ENCODE measurements at regions not wholly inside any gene's neighbourhood (a gene's known extent, or its start where the extent isn't known, plus 50 kb on each side); places are given as distances from the start of the nearest gene placed in this dataset.

DNA sequence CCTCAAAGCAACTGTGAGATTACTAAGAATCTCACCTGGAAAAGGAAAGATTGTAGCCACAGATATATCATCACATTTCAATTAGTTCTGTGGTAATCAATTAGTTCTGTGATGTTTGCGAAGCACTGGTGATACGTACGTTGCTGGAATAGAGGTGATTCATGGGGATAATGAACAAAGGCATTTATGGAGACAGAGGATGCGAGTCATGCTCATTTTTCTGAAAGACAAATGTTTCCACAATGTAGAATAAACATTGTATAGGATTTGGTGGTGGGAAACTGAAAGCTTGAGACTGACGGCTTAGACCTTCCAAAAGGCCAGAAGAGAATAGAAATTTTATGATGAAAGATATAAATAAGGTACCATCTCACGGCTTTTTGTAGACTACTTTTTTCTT is 507.3 kb upstream of the TYRP1 start:
- H3K4me3 ChIP-seq (ENCODE audit: low read length): no peak overlapping the region
- TF ChIP-seq, protein P1, sequence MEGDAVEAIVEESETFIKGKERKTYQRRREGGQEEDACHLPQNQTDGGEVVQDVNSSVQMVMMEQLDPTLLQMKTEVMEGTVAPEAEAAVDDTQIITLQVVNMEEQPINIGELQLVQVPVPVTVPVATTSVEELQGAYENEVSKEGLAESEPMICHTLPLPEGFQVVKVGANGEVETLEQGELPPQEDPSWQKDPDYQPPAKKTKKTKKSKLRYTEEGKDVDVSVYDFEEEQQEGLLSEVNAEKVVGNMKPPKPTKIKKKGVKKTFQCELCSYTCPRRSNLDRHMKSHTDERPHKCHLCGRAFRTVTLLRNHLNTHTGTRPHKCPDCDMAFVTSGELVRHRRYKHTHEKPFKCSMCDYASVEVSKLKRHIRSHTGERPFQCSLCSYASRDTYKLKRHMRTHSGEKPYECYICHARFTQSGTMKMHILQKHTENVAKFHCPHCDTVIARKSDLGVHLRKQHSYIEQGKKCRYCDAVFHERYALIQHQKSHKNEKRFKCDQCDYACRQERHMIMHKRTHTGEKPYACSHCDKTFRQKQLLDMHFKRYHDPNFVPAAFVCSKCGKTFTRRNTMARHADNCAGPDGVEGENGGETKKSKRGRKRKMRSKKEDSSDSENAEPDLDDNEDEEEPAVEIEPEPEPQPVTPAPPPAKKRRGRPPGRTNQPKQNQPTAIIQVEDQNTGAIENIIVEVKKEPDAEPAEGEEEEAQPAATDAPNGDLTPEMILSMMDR (conservative IDR thresholded peaks at IDR 0.05; ENCODE audit: low read depth, low read length): no peak
- DNase-seq (ENCODE audit: low read depth): no peak

DNA sequence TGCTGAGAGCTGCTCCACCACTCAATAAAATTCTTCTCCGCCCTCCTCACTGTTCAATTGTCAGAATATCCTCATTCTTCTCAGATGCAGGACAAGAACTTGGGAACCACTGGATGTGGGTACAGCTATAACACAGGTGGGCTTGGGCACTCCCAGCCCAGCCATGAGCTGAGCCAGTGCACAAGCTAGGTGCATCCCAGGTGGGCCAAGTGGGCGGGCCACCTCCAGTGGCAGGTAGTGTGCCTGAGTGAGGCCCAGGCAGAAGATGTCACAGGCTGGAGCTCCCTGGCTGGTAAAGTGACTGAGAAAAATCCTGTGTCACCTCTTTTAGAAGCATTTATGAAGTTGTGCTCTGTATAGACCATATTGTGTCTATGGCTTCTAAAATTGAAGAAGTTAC is 501.6 kb upstream of the TYRP1 start:
- no peak for DNase-seq (ENCODE audit: low read depth)
- TF ChIP-seq, protein P1 (conservative IDR thresholded peaks at IDR 0.05; ENCODE audit: low read depth, low read length): no peak
- H3K4me3 ChIP-seq (ENCODE audit: low read length): no peak overlapping the region

DNA sequence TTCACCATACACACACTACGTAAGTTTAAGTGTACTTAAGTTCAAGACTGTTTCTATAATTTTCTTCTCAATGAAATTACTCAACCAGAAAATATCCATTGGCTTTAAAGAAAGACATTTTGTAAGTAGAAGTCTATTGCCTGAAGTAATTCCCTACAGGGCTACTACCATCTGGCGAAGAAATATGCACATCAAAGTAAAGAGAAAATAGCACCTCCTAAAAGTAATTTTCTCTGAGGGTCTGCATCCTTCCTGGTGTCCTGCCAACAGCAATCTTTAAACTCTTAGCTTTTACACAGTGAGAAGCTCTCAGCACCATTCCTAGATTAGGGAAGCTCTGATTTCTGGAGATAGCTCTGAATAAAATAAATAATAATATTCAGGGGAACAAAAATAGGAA is 498.5 kb upstream of the TYRP1 start:
- DNase-seq (ENCODE audit: low read depth): no peak
- H3K4me3 ChIP-seq (ENCODE audit: low read length): no peak overlapping the region
- TF ChIP-seq, protein P1 (conservative IDR thresholded peaks at IDR 0.05; ENCODE audit: low read depth, low read length): no peak

DNA sequence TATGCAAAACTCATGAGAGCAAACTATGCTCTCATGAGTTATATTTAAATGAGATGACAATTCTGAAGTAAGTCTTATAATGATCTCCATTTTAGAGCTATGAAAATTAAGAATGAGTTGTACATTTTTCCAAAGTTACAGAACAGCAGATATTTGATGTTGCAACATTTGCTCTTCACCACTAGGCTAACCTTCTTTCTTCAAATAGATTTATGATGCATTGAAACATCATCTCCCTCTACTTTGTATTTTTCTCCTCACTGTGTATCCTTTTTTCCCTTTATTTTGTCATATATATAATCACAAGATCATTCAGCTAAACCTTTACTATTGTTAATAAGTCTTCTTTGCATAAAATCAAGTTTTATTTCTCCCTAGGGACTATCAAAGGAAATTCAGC is 497.7 kb upstream of the TYRP1 start:
- TF ChIP-seq, protein P1 (conservative IDR thresholded peaks at IDR 0.05; ENCODE audit: low read depth, low read length): no peak
- DNase-seq (ENCODE audit: low read depth): no peak
- H3K4me3 ChIP-seq (ENCODE audit: low read length): no peak overlapping the region

DNA sequence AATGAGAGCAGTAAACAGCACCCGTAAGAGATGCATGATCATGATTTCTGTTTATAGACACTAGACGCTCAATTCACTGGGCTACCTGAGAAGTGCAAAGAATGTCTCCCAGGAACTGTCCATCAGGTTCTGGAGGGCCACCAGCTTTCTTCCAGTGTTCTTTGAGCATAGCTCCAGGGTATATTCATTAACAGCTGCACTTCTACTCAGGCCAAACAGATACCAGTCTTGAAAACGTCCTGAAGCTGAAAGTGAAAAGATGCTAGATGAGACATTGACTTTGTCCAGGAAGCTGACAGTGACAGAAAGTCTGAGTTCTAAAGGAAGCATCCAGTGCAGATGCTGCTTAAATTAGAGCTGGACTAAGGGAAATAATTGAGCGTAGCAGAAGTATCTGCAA is 488.7 kb upstream of the TYRP1 start:
- TF ChIP-seq, protein P1 (conservative IDR thresholded peaks at IDR 0.05; ENCODE audit: low read depth, low read length): no peak
- DNase-seq (ENCODE audit: low read depth): no peak
- no peak overlapping the region for H3K4me3 ChIP-seq (ENCODE audit: low read length)

DNA sequence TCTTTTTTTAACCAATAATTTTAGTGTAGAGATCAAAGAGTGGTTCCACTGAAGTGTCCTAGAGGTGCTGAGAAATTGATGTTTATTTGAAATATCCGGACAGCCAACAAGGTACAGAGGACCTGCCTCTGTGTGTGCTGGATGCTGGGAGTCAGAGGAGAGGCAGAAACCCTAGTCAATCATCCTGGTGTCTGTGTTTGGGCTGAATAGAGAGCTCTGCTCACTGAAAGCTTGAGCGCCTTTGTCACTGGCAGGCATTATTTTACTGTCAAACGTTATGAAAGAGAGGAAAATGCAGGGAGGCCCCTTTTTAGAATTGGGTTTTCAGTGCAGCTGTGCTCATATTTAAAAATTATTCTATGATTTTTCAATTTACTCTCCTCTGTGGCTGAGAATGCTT is 480.3 kb upstream of the TYRP1 start:
- H3K4me3 ChIP-seq (ENCODE audit: low read length): no peak overlapping the region
- DNase-seq (ENCODE audit: low read depth): no peak
- TF ChIP-seq, protein P1 (conservative IDR thresholded peaks at IDR 0.05; ENCODE audit: low read depth, low read length): no peak

DNA sequence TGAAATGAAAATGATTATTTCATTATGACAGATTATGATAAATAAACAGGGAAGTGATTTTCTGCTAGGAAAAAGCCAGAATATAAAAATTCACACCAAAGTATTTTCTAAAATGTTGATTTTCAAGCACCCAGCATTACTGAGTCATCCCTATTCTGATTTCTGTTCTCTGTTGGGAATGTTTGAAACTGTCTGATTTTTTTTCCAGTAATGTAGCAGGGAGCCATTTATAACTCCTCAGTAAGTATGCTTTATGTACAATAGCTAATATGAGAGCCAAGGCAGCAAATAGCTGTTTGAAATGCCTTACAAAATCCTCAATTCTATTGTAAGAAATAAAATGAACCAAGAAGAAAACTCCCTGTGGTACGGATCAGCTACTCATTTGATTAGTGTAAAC is 471.7 kb upstream of the TYRP1 start:
- no peak overlapping the region for H3K4me3 ChIP-seq (ENCODE audit: low read length)
- no peak for DNase-seq (ENCODE audit: low read depth)
- TF ChIP-seq, protein P1 (conservative IDR thresholded peaks at IDR 0.05; ENCODE audit: low read depth, low read length): no peak

Data from retinal pigment epithelial cell (primary cell).